ENCODE measurements at regions not wholly inside any gene's neighbourhood (a gene's known extent, or its start where the extent isn't known, plus 50 kb on each side); places are given as distances from the start of the nearest gene placed in this dataset.

- TF ChIP-seq POLR2AphosphoS5 (IDR thresholded peaks at IDR 0.05; ENCODE audit: borderline replicate concordance, low read depth, low read length) (no peak), EZH2 (IDR thresholded peaks at IDR 0.05) (no peak)
Measured at GRCh38 chr3:171972871-171973348, 66.5 kb upstream of the FNDC3B start.
